ENCODE measurements at regions not wholly inside any gene's neighbourhood (a gene's known extent, or its start where the extent isn't known, plus 50 kb on each side); places are given as distances from the start of the nearest gene placed in this dataset.

DNA sequence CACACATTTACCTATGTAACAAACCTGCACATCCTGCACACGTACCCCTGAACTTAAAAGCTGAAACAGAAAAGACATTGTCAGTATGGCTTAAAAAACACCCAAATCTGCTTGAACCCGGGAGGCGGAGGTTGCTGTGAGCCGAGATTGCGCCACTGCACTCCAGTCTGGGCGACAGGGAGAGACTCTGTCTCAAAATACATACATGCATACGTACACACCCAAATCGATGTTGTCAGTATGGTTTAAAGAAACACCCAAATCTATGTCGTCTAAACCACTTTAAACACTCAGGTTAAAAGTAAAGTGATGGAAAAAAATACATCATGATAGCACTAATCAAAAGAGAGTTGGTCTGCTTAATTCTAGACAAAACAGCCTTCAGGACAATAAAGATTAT lies 257.5 kb downstream of the RPRM start:
- TF ChIP-seq, protein P1, sequence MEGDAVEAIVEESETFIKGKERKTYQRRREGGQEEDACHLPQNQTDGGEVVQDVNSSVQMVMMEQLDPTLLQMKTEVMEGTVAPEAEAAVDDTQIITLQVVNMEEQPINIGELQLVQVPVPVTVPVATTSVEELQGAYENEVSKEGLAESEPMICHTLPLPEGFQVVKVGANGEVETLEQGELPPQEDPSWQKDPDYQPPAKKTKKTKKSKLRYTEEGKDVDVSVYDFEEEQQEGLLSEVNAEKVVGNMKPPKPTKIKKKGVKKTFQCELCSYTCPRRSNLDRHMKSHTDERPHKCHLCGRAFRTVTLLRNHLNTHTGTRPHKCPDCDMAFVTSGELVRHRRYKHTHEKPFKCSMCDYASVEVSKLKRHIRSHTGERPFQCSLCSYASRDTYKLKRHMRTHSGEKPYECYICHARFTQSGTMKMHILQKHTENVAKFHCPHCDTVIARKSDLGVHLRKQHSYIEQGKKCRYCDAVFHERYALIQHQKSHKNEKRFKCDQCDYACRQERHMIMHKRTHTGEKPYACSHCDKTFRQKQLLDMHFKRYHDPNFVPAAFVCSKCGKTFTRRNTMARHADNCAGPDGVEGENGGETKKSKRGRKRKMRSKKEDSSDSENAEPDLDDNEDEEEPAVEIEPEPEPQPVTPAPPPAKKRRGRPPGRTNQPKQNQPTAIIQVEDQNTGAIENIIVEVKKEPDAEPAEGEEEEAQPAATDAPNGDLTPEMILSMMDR (IDR thresholded peaks at IDR 0.05; ENCODE audit: low read depth, low read length, poor library complexity, severe bottlenecking) = no peak
- no peak for TF ChIP-seq EZH2phosphoT487 (IDR thresholded peaks at IDR 0.05; ENCODE audit: borderline replicate concordance, low read length)

Data from DOHH2 (cell line).